ENCODE measurements at regions not wholly inside any gene's neighbourhood (a gene's known extent, or its start where the extent isn't known, plus 50 kb on each side); places are given as distances from the start of the nearest gene placed in this dataset.
"Not testable (repeated sequence)": the region's sequence is repeated elsewhere in the genome, so short reads cannot be mapped to it uniquely, and the experiment has no call there.

GRCh38 chr2:60356346-60356745, 197.1 kb downstream of the BCL11A start:
- DNase-seq: no peak

GRCh38 chr2:60355849-60356261, 197.6 kb downstream of the BCL11A start:
- no peak for DNase-seq

- no peak for DNase-seq
Measured at GRCh38 chr2:60354713-60355112, 198.7 kb downstream of the BCL11A start.

GRCh38 chr2:60353863-60354262, 199.6 kb downstream of the BCL11A start:
- DNase-seq: no peak

- no peak for DNase-seq
Measured at GRCh38 chr2:60353406-60353800, 200.1 kb downstream of the BCL11A start.

GRCh38 chr2:60352491-60353405, 200.7 kb downstream of the BCL11A start:
- no peak for DNase-seq

- no peak for DNase-seq
Measured at GRCh38 chr2:60351802-60352201, 201.7 kb downstream of the BCL11A start.

- no peak for DNase-seq
Measured at GRCh38 chr2:60351321-60351720, 202.1 kb downstream of the BCL11A start.

GRCh38 chr2:60350791-60351190, 202.7 kb downstream of the BCL11A start:
- no peak for DNase-seq

GRCh38 chr2:60347781-60348180, 205.7 kb downstream of the BCL11A start:
- no peak for DNase-seq

GRCh38 chr2:60342491-60342890, 211.0 kb downstream of the BCL11A start:
- DNase-seq: not testable (repeated sequence)

- DNase-seq: no peak
Measured at GRCh38 chr2:60341151-60341550, 212.3 kb downstream of the BCL11A start.

GRCh38 chr2:60339286-60339685, 214.2 kb downstream of the BCL11A start:
- DNase-seq: no peak

GRCh38 chr2:60337142-60337497, 216.3 kb downstream of the BCL11A start:
- DNase-seq: no peak

- DNase-seq: no peak
Measured at GRCh38 chr2:60336442-60337141, 216.9 kb downstream of the BCL11A start.

- DNase-seq: no peak
Measured at GRCh38 chr2:60335533-60336237, 217.8 kb downstream of the BCL11A start.

- no peak for DNase-seq
Measured at GRCh38 chr2:60334610-60335009, 218.8 kb downstream of the BCL11A start.

- DNase-seq: no peak
Measured at GRCh38 chr2:60333264-60333663, 220.2 kb downstream of the BCL11A start.

- no peak for DNase-seq
Measured at GRCh38 chr2:60331115-60331809, 222.2 kb downstream of the BCL11A start.

- DNase-seq: no peak
Measured at GRCh38 chr2:60329225-60329624, 224.2 kb downstream of the BCL11A start.

- no peak for DNase-seq
Measured at GRCh38 chr2:60324536-60324935, 228.9 kb downstream of the BCL11A start.

- DNase-seq: no peak
Measured at GRCh38 chr2:60321816-60322215, 231.6 kb downstream of the BCL11A start.

- DNase-seq: no peak
Measured at GRCh38 chr2:60320724-60321123, 232.7 kb downstream of the BCL11A start.
